GM23338 (cell line): ENCODE measurements at regions not wholly inside any gene's neighbourhood (a gene's known extent, or its start where the extent isn't known, plus 50 kb on each side); places are given as distances from the start of the nearest gene placed in this dataset.

ENCODE experiments used
- ATAC-seq: fragments of 200-7000 bp; cut with Tn5 transposase; 3 replicates; pipeline ENCODE4 v1.9.1; 2020
- DNase-seq: peaks from one replicate; pipeline ENCODE4 v3.0.0-alpha.2; 2015; ENCODE audit warnings: low spot score
- H2AFZ ChIP-seq: fragments of 200-600 bp; sonication (generic); 2 replicates; pipeline ENCODE4 v1.8.0; 2016; ENCODE audit warnings: antibody characterized with exemption, mild to moderate bottlenecking, moderate library complexity
- H3F3A ChIP-seq: fragments of 200-600 bp; sonication (generic); replicated peaks from 2 replicates; pipeline ENCODE4 v1.8.0; 2017; ENCODE audit warnings: antibody characterized with exemption, mixed run types, low read depth
- H3K27ac ChIP-seq: fragments of 200-600 bp; sonication (generic); 2 replicates; pipeline ENCODE4 v1.6.1; 2016; ENCODE audit warnings: low read depth
- H3K27me3 ChIP-seq: fragments of 200-600 bp; sonication (generic); 2 replicates; pipeline ENCODE4 v1.8.0; 2016; ENCODE audit warnings: mild to moderate bottlenecking, mixed run types, moderate library complexity; ENCODE audit not compliant: insufficient read depth
- H3K36me3 ChIP-seq: fragments of 200-600 bp; sonication (generic); 2 replicates; pipeline ENCODE4 v1.8.0; 2016; ENCODE audit warnings: mild to moderate bottlenecking; ENCODE audit not compliant: insufficient read depth
- H3K4me1 ChIP-seq: fragments of 200-600 bp; sonication (generic); 2 replicates; pipeline ENCODE4 v1.8.0; 2016; ENCODE audit warnings: mild to moderate bottlenecking, moderate library complexity; ENCODE audit not compliant: insufficient read depth
- H3K4me2 ChIP-seq: fragments of 200-600 bp; sonication (generic); 2 replicates; pipeline ENCODE4 v1.7.1; 2017; ENCODE audit warnings: mixed run types
- H3K4me3 ChIP-seq: fragments of 200-600 bp; sonication (generic); 2 replicates; pipeline ENCODE4 v1.6.1; 2016; ENCODE audit warnings: mixed run types
- H3K79me2 ChIP-seq: fragments of 200-600 bp; sonication (generic); replicated peaks from 2 replicates; pipeline ENCODE4 v1.8.0; 2017; ENCODE audit warnings: mild to moderate bottlenecking; ENCODE audit not compliant: insufficient read depth
- H3K9me2 ChIP-seq: fragments of 200-600 bp; sonication (generic); 2 replicates; pipeline ENCODE4 v1.8.0; 2017; ENCODE audit not compliant: insufficient read depth
- H4K20me1 ChIP-seq: fragments of 200-600 bp; sonication (generic); replicated peaks from 2 replicates; pipeline ENCODE4 v1.8.0; 2017; ENCODE audit warnings: mild to moderate bottlenecking; ENCODE audit not compliant: insufficient read depth
- H3K27ac Mint-ChIP-seq: 2 replicates; pipeline ENCODE4 v1.8.0; 2020; ENCODE audit warnings: inconsistent platforms, mild to moderate bottlenecking, moderate library complexity, mixed read lengths
- H3K27me3 Mint-ChIP-seq: 3 replicates; pipeline ENCODE4 v1.8.0; 2022; ENCODE audit warnings: low read depth, mild to moderate bottlenecking, moderate library complexity, mixed read lengths, inconsistent platforms; ENCODE audit not compliant: insufficient read depth, poor library complexity
- H3K36me3 Mint-ChIP-seq: 3 replicates; pipeline ENCODE4 v1.8.0; 2021; ENCODE audit warnings: low read depth, mild to moderate bottlenecking, inconsistent platforms, moderate library complexity, mixed read lengths
- H3K4me1 Mint-ChIP-seq: 3 replicates; pipeline ENCODE4 v1.8.0; 2020; ENCODE audit warnings: mild to moderate bottlenecking, inconsistent platforms, mixed read lengths
- H3K4me3 Mint-ChIP-seq: 3 replicates; pipeline ENCODE4 v1.8.0; 2021; ENCODE audit warnings: moderate library complexity, mild to moderate bottlenecking, inconsistent platforms, mixed read lengths
- H3K9me3 Mint-ChIP-seq: 3 replicates; pipeline ENCODE4 v1.8.0; 2020; ENCODE audit warnings: moderate library complexity, mild to moderate bottlenecking, inconsistent platforms, mixed read lengths
- EZH2phosphoT487 ChIP-seq: fragments of 200-600 bp; sonication (generic); IDR thresholded peaks from one replicate; pipeline ENCODE4 v1.8.1; 2018; ENCODE audit warnings: antibody characterized with exemption; ENCODE audit not compliant: unreplicated experiment
- JUNB ChIP-seq: IDR thresholded peaks from one replicate; pipeline ENCODE4 v1.6.1; 2016; ENCODE audit warnings: antibody characterized with exemption; ENCODE audit not compliant: unreplicated experiment
- POLR2AphosphoS5 ChIP-seq: IDR thresholded peaks from 2 replicates; pipeline ENCODE4 v1.6.1; 2016; ENCODE audit warnings: antibody characterized with exemption, low read depth
- REST ChIP-seq: IDR thresholded peaks from one replicate; pipeline ENCODE4 v1.6.1; 2018; ENCODE audit warnings: antibody characterized with exemption; ENCODE audit not compliant: unreplicated experiment
- ZNF114 ChIP-seq: fragments of 250-450 bp; sonication (Bioruptor Pico); IDR thresholded peaks from 2 replicates; pipeline ENCODE4 v1.5.0; 2020; ENCODE audit warnings: mild to moderate bottlenecking, moderate library complexity
- ZNF331 ChIP-seq: fragments of 250-450 bp; sonication (Bioruptor Pico); IDR thresholded peaks from 2 replicates; pipeline ENCODE4 v1.5.0; 2020; ENCODE audit warnings: low read depth, mild to moderate bottlenecking, moderate library complexity
- TF ChIP-seq, protein P1 (sequence below): IDR thresholded peaks from 2 replicates; pipeline ENCODE4 v1.6.1; 2016; ENCODE audit warnings: antibody characterized with exemption
- TF ChIP-seq, protein P2 (sequence below), 2 experiments: fragments of 200-600 bp in 1 of 2; sonication (generic) in 1 of 2; conservative IDR thresholded peaks; 2 replicates each; pipeline versions ENCODE4 v1.5.1 to v1.6.1; 2016 to 2017; ENCODE audit warnings: antibody characterized with exemption in 2 of 2, low read depth in 2 of 2, mild to moderate bottlenecking in 2 of 2, moderate library complexity in 1 of 2

GRCh38 chr9:17927616-17928015 lies 348.8 kb downstream of the SH3GL2 start (continued):
- TF ChIP-seq REST (no peak), JUNB (no peak), EZH2phosphoT487 (no peak)

DNA sequence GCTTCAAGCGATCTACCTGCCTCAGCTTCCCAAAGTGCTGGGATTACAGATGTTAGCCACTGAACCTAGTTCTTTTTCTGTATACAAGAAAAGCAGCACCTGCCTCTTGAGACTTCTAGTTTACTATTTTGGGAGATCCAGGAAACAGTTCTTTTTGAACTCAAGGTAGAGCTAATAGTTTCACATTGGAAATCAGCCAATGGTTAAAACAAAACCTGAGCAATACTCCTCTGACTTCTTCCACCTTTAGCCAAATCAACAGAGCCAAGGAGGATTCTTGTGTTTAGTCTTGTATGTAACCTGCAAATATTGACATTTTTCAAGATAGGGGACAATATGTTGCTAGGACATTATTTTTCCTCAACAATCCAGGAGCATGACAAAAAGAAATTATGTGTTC lies 349.4 kb downstream of the SH3GL2 start:
- no peak for DNase-seq
- no peak overlapping the region for H3K27ac ChIP-seq
- no peaks in the 10 kb centered on the region for H3K36me3 Mint-ChIP-seq
- peaks cover 7% of the 10 kb centered on the region; the same call in 1 of the 2 replicates for H3K9me2 ChIP-seq
- no peaks in the 10 kb centered on the region for H4K20me1 ChIP-seq
- no peak overlapping the region for H3K4me2 ChIP-seq
- peaks cover 28% of the 10 kb centered on the region for H3K4me1 ChIP-seq
- peaks cover 2% of the 10 kb centered on the region for H3K27me3 Mint-ChIP-seq
- no peaks in the 10 kb centered on the region for H3K27me3 ChIP-seq
- peaks cover 4% of the 10 kb centered on the region; the same call in 1 of the 3 replicates for H3K9me3 Mint-ChIP-seq
- H3F3A ChIP-seq = no peaks in the 10 kb centered on the region
- no peak overlapping the region for H3K27ac Mint-ChIP-seq
- no peak for ATAC-seq
- no peak overlapping the region for H3K4me3 ChIP-seq
- H3K4me3 Mint-ChIP-seq = no peak overlapping the region
- no peaks in the 10 kb centered on the region for H3K79me2 ChIP-seq
- peaks cover 33% of the 10 kb centered on the region for H3K4me1 Mint-ChIP-seq
- no peaks in the 10 kb centered on the region for H3K36me3 ChIP-seq
- H2AFZ ChIP-seq = no peak overlapping the region
- TF ChIP-seq EZH2phosphoT487 (no peak), POLR2AphosphoS5 (no peak), ZNF331 (CRISPR knock-in tag) (no peak), REST (no peak), ZNF114 (CRISPR knock-in tag) (no peak)
- TF ChIP-seq, protein P1, sequence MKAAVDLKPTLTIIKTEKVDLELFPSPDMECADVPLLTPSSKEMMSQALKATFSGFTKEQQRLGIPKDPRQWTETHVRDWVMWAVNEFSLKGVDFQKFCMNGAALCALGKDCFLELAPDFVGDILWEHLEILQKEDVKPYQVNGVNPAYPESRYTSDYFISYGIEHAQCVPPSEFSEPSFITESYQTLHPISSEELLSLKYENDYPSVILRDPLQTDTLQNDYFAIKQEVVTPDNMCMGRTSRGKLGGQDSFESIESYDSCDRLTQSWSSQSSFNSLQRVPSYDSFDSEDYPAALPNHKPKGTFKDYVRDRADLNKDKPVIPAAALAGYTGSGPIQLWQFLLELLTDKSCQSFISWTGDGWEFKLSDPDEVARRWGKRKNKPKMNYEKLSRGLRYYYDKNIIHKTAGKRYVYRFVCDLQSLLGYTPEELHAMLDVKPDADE = no peak
- TF ChIP-seq, protein P2, sequence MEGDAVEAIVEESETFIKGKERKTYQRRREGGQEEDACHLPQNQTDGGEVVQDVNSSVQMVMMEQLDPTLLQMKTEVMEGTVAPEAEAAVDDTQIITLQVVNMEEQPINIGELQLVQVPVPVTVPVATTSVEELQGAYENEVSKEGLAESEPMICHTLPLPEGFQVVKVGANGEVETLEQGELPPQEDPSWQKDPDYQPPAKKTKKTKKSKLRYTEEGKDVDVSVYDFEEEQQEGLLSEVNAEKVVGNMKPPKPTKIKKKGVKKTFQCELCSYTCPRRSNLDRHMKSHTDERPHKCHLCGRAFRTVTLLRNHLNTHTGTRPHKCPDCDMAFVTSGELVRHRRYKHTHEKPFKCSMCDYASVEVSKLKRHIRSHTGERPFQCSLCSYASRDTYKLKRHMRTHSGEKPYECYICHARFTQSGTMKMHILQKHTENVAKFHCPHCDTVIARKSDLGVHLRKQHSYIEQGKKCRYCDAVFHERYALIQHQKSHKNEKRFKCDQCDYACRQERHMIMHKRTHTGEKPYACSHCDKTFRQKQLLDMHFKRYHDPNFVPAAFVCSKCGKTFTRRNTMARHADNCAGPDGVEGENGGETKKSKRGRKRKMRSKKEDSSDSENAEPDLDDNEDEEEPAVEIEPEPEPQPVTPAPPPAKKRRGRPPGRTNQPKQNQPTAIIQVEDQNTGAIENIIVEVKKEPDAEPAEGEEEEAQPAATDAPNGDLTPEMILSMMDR (conservative IDR thresholded peaks at IDR 0.05; ENCODE audit: low read depth in 2 of 2) = no peak
